ENCODE measurements at regions not wholly inside any gene's neighbourhood (a gene's known extent, or its start where the extent isn't known, plus 50 kb on each side); places are given as distances from the start of the nearest gene placed in this dataset.
"Not testable (repeated sequence)": the region's sequence is repeated elsewhere in the genome, so short reads cannot be mapped to it uniquely, and the experiment has no call there.

GRCh38 chr6:6742535-6742934, 154.0 kb downstream of the LY86 start:
- Mint-ChIP-seq H3K4me3 (no peak overlapping the region), H3K4me1 (no peaks in the 10 kb centered on the region), H3K36me3 (ENCODE audit: low read depth) (no peaks in the 10 kb centered on the region), H3K9me3 (no peaks in the 10 kb centered on the region), H3K27ac (ENCODE audit: unreplicated experiment) (no peak overlapping the region), H3K27me3 (ENCODE audit: low read depth) (no peaks in the 10 kb centered on the region)
- TF ChIP-seq, protein P1, sequence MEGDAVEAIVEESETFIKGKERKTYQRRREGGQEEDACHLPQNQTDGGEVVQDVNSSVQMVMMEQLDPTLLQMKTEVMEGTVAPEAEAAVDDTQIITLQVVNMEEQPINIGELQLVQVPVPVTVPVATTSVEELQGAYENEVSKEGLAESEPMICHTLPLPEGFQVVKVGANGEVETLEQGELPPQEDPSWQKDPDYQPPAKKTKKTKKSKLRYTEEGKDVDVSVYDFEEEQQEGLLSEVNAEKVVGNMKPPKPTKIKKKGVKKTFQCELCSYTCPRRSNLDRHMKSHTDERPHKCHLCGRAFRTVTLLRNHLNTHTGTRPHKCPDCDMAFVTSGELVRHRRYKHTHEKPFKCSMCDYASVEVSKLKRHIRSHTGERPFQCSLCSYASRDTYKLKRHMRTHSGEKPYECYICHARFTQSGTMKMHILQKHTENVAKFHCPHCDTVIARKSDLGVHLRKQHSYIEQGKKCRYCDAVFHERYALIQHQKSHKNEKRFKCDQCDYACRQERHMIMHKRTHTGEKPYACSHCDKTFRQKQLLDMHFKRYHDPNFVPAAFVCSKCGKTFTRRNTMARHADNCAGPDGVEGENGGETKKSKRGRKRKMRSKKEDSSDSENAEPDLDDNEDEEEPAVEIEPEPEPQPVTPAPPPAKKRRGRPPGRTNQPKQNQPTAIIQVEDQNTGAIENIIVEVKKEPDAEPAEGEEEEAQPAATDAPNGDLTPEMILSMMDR (conservative IDR thresholded peaks at IDR 0.05) = no peak
- no peak for DNase-seq (ENCODE audit: low read depth, low spot score)

- H3K27ac Mint-ChIP-seq (ENCODE audit: unreplicated experiment) = no peak overlapping the region
- peaks cover under 1% of the 10 kb centered on the region for H3K4me1 Mint-ChIP-seq
- no peaks in the 10 kb centered on the region for H3K27me3 Mint-ChIP-seq (ENCODE audit: low read depth)
- H3K4me3 Mint-ChIP-seq = no peak overlapping the region
- TF ChIP-seq, protein P1 (conservative IDR thresholded peaks at IDR 0.05) = no peak
- DNase-seq (ENCODE audit: low read depth, low spot score) = no peak
- H3K9me3 Mint-ChIP-seq = no peaks in the 10 kb centered on the region
- H3K36me3 Mint-ChIP-seq (ENCODE audit: low read depth) = no peaks in the 10 kb centered on the region
Observed at GRCh38 chr6:6744551-6744950, 156.0 kb downstream of the LY86 start.

- not testable (repeated sequence) for H3K4me1 Mint-ChIP-seq; DNase-seq (ENCODE audit: low read depth, low spot score); H3K27me3 Mint-ChIP-seq (ENCODE audit: low read depth); H3K9me3 Mint-ChIP-seq; H3K27ac Mint-ChIP-seq (ENCODE audit: unreplicated experiment); H3K4me3 Mint-ChIP-seq; H3K36me3 Mint-ChIP-seq (ENCODE audit: low read depth)
Observed at GRCh38 chr6:6745637-6746332, 157.3 kb downstream of the LY86 start.

DNA sequence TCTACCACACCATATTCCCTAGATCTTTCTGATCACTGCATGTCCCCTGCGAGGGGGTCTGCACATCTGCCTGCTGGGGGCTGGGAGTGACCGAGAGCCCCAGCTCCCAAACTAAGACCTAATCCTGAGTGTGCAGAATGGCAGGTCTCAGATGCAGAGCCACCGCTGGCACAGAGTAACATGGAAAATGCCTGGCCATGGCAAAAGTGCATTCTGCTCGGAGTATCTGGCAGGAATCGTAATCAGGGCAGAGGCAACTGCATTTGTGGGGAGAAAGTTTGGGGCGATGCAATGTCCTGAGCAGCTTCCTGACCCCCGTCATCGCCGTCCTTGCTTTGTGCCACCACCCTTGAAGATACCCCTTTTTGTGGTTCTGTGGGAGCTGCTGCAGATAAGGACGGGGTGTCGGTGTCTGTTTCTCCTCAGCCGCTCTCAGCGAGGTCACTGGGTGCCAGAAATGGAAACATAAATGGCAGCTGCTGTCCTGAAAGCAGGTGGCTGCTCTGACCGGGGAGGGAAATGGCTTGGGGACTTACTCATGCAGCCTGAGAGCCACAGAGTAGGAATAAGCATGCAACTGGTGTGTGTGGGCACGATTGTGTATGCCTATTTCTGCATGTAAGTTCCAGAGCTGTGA, 157.9 kb downstream of the LY86 start:
- H3K4me1 Mint-ChIP-seq = peaks cover 14% of the 10 kb centered on the region
- TF ChIP-seq, protein P1 (conservative IDR thresholded peaks at IDR 0.05) = no peak
- H3K36me3 Mint-ChIP-seq (ENCODE audit: low read depth) = no peaks in the 10 kb centered on the region
- DNase-seq (ENCODE audit: low read depth, low spot score) = no peak
- H3K27ac Mint-ChIP-seq (ENCODE audit: unreplicated experiment) = no peak overlapping the region
- no peaks in the 10 kb centered on the region for H3K9me3 Mint-ChIP-seq
- no peaks in the 10 kb centered on the region for H3K27me3 Mint-ChIP-seq (ENCODE audit: low read depth)
- H3K4me3 Mint-ChIP-seq = no peak overlapping the region

GRCh38 chr6:6746970-6747338, 158.4 kb downstream of the LY86 start:
- H3K27ac Mint-ChIP-seq (ENCODE audit: unreplicated experiment) = no peak overlapping the region
- no peaks in the 10 kb centered on the region for H3K36me3 Mint-ChIP-seq (ENCODE audit: low read depth)

DNA sequence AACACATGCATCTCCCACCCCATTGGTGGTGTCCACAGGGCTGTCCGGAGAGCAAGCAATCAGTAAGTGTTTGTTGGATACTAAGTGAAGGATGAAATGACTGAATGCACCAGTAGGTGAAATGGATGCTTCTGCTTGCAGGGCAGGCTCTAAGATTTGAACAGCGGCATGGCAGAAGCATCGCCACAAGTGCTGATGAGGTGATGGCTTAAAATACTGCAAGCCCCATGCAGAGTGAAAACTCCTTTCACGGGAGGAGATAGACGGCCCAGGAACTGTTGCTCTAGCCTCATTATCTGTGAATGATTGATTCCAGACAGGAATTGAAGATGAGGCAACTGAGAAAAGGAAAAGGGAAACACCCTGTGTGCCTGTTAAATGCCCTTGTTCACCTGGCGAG, 158.9 kb downstream of the LY86 start:
- TF ChIP-seq, protein P1 (conservative IDR thresholded peaks at IDR 0.05) = no peak
- no peak for DNase-seq (ENCODE audit: low read depth, low spot score)
- Mint-ChIP-seq H3K4me1 (peaks cover 20% of the 10 kb centered on the region), H3K27me3 (ENCODE audit: low read depth) (no peaks in the 10 kb centered on the region), H3K36me3 (ENCODE audit: low read depth) (no peaks in the 10 kb centered on the region), H3K4me3 (no peak overlapping the region), H3K27ac (ENCODE audit: unreplicated experiment) (no peak overlapping the region), H3K9me3 (no peaks in the 10 kb centered on the region)

More at GRCh38 chr6:6746970-6747338, 158.4 kb downstream of the LY86 start:
- no peak for DNase-seq (ENCODE audit: low read depth, low spot score)
- Mint-ChIP-seq H3K9me3 (no peaks in the 10 kb centered on the region), H3K4me3 (no peak overlapping the region), H3K27me3 (ENCODE audit: low read depth) (no peaks in the 10 kb centered on the region), H3K4me1 (peaks cover 18% of the 10 kb centered on the region)
- TF ChIP-seq, protein P1 (conservative IDR thresholded peaks at IDR 0.05) = no peak
